ENCODE measurements at regions not wholly inside any gene's neighbourhood (a gene's known extent, or its start where the extent isn't known, plus 50 kb on each side); places are given as distances from the start of the nearest gene placed in this dataset.

DNA sequence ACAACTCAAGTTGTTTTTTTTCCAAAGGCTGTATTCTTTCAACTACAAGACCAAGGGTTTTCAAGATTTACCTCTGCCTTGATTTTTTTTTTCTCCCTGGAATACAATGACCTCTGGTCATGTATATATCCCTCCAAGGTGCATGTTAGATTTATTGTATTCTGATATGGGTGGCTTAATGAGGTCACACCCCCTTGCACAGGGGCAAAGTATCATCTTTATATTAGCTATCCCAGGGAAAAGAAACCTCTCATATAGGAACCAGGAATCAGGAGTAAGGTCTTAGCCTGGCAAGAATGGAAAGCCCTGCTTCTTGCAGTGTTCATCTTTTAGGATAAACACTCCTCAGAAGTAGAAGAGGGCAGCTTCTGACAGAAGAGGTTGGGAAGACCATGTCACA lies 516.9 kb upstream of the TENM4 start:
- Histone ChIP-seq H3K36me3 (ENCODE audit: control insufficient read depth in 5 of 5, insufficient read depth in 5 of 5, low read length in 5 of 5) (no peaks in the 10 kb centered on the region), H3K9me3 (ENCODE audit: control insufficient read depth in 5 of 5, low read length in 5 of 5) (peaks cover 5 to 18% (median 14%) of the 10 kb centered on the region in 5 donors), H3K4me3 (ENCODE audit: low read depth in 1 of 5, low read length in 5 of 5) (no peak overlapping the region), H3K27me3 (ENCODE audit: control insufficient read depth in 5 of 5, insufficient read depth in 4 of 5, low read length in 5 of 5) (no peaks in the 10 kb centered on the region), H3K9ac (ENCODE audit: low read length in 5 of 5) (no peak overlapping the region), H3K27ac (ENCODE audit: low read depth, low read length) (no peak overlapping the region), H3K4me1 (ENCODE audit: control insufficient read depth in 5 of 5, insufficient read depth in 5 of 5, low read length in 5 of 5) (no peaks in the 10 kb centered on the region)

DNA sequence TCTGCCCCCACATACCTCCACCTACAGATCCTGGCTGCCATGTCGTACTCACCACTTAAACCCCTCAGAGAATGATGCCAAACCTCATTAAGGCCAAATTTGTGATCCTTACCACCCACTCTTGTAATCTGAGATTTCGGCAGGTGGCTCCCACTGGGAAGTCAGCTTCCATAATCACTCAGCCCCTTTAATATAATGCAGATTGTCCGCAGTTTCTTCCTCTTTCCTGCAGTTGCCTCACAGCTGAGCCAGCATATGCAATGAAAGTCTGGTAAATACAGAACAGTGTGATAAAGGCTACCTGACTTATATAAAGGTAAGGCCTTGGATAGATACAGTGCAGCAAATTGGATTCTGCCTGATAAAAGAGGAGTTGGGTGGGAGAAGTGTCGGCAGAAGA lies 515.2 kb upstream of the TENM4 start:
- no peak overlapping the region for H3K4me3 ChIP-seq (ENCODE audit: low read depth in 1 of 5, low read length in 5 of 5)
- H3K4me1 ChIP-seq (ENCODE audit: control insufficient read depth in 5 of 5, insufficient read depth in 5 of 5, low read length in 5 of 5) = no peaks in the 10 kb centered on the region
- H3K27me3 ChIP-seq (ENCODE audit: control insufficient read depth in 5 of 5, insufficient read depth in 4 of 5, low read length in 5 of 5) = no peaks in the 10 kb centered on the region
- no peak overlapping the region for H3K9ac ChIP-seq (ENCODE audit: low read length in 5 of 5)
- peaks cover 5 to 18% (median 12%) of the 10 kb centered on the region in 5 donors for H3K9me3 ChIP-seq (ENCODE audit: control insufficient read depth in 5 of 5, low read length in 5 of 5)
- no peak overlapping the region for H3K27ac ChIP-seq (ENCODE audit: low read depth, low read length)
- no peaks in the 10 kb centered on the region for H3K36me3 ChIP-seq (ENCODE audit: control insufficient read depth in 5 of 5, insufficient read depth in 5 of 5, low read length in 5 of 5)

DNA sequence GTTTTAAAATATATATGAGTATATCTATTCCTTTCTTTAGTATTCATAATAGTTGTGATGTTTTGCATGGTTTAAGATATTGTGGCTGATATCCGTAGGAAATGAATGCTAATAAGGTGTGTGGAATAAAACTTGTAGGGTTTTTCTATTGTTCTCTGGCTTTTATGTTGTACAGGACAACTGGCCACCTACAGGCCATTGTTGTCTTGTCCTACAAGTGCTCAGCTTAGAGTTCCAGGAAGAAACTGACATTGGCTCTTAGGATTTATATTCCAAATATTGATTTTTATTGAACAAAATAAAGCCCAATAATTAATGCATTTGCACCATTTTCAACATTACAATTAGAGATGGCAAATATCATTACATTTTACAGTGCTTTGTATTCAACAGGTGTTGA lies 512.8 kb upstream of the TENM4 start:
- Histone ChIP-seq H3K4me3 (ENCODE audit: low read depth in 1 of 5, low read length in 5 of 5) (no peak overlapping the region), H3K36me3 (ENCODE audit: control insufficient read depth in 5 of 5, insufficient read depth in 5 of 5, low read length in 5 of 5) (no peaks in the 10 kb centered on the region), H3K27ac (ENCODE audit: low read depth, low read length) (no peak overlapping the region), H3K9me3 (ENCODE audit: control insufficient read depth in 5 of 5, low read length in 5 of 5) (peaks cover 0 to 4% (median 2%) of the 10 kb centered on the region in 5 donors), H3K27me3 (ENCODE audit: control insufficient read depth in 5 of 5, insufficient read depth in 4 of 5, low read length in 5 of 5) (no peaks in the 10 kb centered on the region), H3K9ac (ENCODE audit: low read length in 5 of 5) (no peak overlapping the region), H3K4me1 (ENCODE audit: control insufficient read depth in 5 of 5, insufficient read depth in 5 of 5, low read length in 5 of 5) (no peaks in the 10 kb centered on the region)

DNA sequence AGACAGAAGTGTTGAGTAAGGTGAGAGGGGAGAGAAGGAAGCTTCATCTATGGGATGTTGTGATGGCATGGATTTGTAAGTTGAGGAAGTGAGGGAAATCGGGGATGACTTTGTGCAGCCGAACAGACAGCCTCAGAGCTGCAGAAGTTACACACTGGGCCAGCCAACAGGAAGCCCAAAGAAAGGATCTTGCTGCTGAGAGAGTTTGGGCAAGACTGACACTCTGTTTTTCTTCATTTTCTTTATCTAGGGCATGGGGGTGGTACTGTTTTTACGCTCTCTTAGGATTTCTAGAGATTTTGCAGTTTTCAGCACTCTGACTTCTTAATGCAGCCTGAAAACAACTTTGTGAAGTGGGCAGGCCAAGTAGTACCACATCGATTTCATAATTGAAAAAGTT lies 509.9 kb upstream of the TENM4 start:
- no peaks in the 10 kb centered on the region for H3K36me3 ChIP-seq (ENCODE audit: control insufficient read depth in 5 of 5, insufficient read depth in 5 of 5, low read length in 5 of 5)
- no peak overlapping the region for H3K4me3 ChIP-seq (ENCODE audit: low read depth in 1 of 5, low read length in 5 of 5)
- no peaks in the 10 kb centered on the region for H3K4me1 ChIP-seq (ENCODE audit: control insufficient read depth in 5 of 5, insufficient read depth in 5 of 5, low read length in 5 of 5)
- H3K9ac ChIP-seq (ENCODE audit: low read length in 5 of 5) = no peak overlapping the region
- no peaks in the 10 kb centered on the region for H3K27me3 ChIP-seq (ENCODE audit: control insufficient read depth in 5 of 5, insufficient read depth in 4 of 5, low read length in 5 of 5)
- no peak overlapping the region for H3K27ac ChIP-seq (ENCODE audit: low read depth, low read length)
- no peaks in the 10 kb centered on the region for H3K9me3 ChIP-seq (ENCODE audit: control insufficient read depth in 5 of 5, low read length in 5 of 5)

DNA sequence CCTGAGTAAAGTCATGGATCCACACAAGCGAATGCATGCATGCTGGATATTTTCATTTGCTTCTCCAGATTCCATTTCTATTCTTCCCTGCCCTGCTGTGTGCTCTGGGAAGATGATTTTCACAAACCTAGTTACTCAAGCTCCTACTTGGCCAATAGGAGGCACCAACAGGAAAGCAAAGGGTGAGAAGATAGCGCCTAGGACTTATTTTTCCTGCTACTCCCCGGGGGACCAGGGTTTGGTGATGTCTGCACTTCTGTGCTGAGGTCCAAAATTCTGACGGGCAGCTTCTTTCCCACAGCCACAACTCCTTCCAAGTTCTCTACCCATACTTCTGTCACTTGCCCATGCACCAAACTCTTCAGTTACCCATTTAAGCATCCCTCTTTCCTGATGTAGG lies 509.3 kb upstream of the TENM4 start:
- Histone ChIP-seq H3K9ac (ENCODE audit: low read length in 5 of 5) (no peak overlapping the region), H3K9me3 (ENCODE audit: control insufficient read depth in 5 of 5, low read length in 5 of 5) (no peaks in the 10 kb centered on the region), H3K36me3 (ENCODE audit: control insufficient read depth in 5 of 5, insufficient read depth in 5 of 5, low read length in 5 of 5) (no peaks in the 10 kb centered on the region), H3K4me1 (ENCODE audit: control insufficient read depth in 5 of 5, insufficient read depth in 5 of 5, low read length in 5 of 5) (no peaks in the 10 kb centered on the region), H3K27ac (ENCODE audit: low read depth, low read length) (no peak overlapping the region), H3K27me3 (ENCODE audit: control insufficient read depth in 5 of 5, insufficient read depth in 4 of 5, low read length in 5 of 5) (no peaks in the 10 kb centered on the region), H3K4me3 (ENCODE audit: low read depth in 1 of 5, low read length in 5 of 5) (no peak overlapping the region)

DNA sequence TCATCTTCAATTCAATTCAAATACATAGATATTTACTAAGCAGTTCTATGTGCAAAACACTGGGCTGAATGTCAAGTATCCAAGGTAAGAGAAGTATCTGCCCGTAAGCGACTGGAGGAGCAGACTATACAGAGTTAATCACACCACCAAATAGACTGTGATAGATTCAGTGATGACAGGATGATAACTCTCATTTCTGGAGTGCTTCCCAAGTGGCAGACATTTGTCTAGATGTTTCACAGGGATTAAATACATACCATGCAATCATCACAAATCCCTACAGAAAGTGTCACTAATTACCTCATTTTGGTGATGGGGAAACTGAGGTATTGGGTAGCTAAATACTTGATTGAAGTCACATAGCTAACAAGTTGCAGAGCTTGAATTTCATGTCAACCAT lies 508.7 kb upstream of the TENM4 start:
- Histone ChIP-seq H3K36me3 (ENCODE audit: control insufficient read depth in 5 of 5, insufficient read depth in 5 of 5, low read length in 5 of 5) (no peaks in the 10 kb centered on the region), H3K27me3 (ENCODE audit: control insufficient read depth in 5 of 5, insufficient read depth in 4 of 5, low read length in 5 of 5) (no peaks in the 10 kb centered on the region), H3K9me3 (ENCODE audit: control insufficient read depth in 5 of 5, low read length in 5 of 5) (no peaks in the 10 kb centered on the region), H3K27ac (ENCODE audit: low read depth, low read length) (no peak overlapping the region), H3K4me1 (ENCODE audit: control insufficient read depth in 5 of 5, insufficient read depth in 5 of 5, low read length in 5 of 5) (no peaks in the 10 kb centered on the region), H3K4me3 (ENCODE audit: low read depth in 1 of 5, low read length in 5 of 5) (no peak overlapping the region), H3K9ac (ENCODE audit: low read length in 5 of 5) (no peak overlapping the region)

DNA sequence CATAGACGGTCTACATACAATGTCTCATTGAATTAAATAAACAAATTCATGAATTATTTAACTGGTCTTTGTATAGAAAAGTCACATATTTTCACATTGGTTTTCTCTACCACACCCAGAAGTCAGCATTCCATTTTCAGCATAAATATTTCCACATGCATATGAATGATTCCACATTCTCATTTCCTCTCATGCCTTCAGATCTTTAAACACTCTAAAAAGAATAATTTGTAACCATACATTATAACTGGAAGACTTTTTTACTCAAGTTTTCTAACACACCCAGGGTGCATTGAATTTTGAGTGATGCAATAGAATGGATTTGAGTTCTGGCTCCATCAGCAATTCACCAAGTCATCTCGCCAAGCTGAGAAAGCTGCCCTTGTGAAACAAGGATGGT lies 501.8 kb upstream of the TENM4 start:
- no peak overlapping the region for H3K9ac ChIP-seq (ENCODE audit: low read length in 5 of 5)
- H3K9me3 ChIP-seq (ENCODE audit: control insufficient read depth in 5 of 5, low read length in 5 of 5) = no peaks in the 10 kb centered on the region

DNA sequence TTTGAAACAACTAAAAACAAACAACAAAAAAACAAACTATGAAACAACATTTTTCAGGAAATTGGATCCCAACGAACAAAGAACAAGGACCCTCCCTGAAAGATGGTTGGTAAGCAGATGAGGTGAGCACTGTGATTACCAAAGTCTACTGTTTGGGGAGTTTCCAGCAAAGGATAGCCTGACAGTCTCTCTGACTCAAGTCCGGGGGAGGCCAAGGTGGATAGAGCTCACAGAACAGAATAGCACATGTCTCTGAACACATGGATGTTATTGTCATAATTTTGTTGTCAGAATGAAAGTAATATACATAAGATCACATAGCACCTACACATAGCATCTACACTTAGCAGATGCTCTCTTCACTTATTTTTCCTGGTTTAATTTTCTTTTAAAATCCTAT lies 501.3 kb upstream of the TENM4 start:
- Histone ChIP-seq H3K27ac (ENCODE audit: low read depth, low read length) (no peak overlapping the region), H3K9ac (ENCODE audit: low read length in 5 of 5) (no peak overlapping the region), H3K4me3 (ENCODE audit: low read depth in 1 of 5, low read length in 5 of 5) (no peak overlapping the region), H3K36me3 (ENCODE audit: control insufficient read depth in 5 of 5, insufficient read depth in 5 of 5, low read length in 5 of 5) (no peaks in the 10 kb centered on the region), H3K27me3 (ENCODE audit: control insufficient read depth in 5 of 5, insufficient read depth in 4 of 5, low read length in 5 of 5) (no peaks in the 10 kb centered on the region), H3K9me3 (ENCODE audit: control insufficient read depth in 5 of 5, low read length in 5 of 5) (no peaks in the 10 kb centered on the region), H3K4me1 (ENCODE audit: control insufficient read depth in 5 of 5, insufficient read depth in 5 of 5, low read length in 5 of 5) (no peaks in the 10 kb centered on the region)

More for the DNA sequence above, 501.8 kb upstream of the TENM4 start:
- H3K4me3 ChIP-seq (ENCODE audit: low read depth in 1 of 5, low read length in 5 of 5) = no peak overlapping the region
- H3K4me1 ChIP-seq (ENCODE audit: control insufficient read depth in 5 of 5, insufficient read depth in 5 of 5, low read length in 5 of 5) = no peaks in the 10 kb centered on the region
- H3K27ac ChIP-seq (ENCODE audit: low read depth, low read length) = no peak overlapping the region
- H3K27me3 ChIP-seq (ENCODE audit: control insufficient read depth in 5 of 5, insufficient read depth in 4 of 5, low read length in 5 of 5) = no peaks in the 10 kb centered on the region
- H3K36me3 ChIP-seq (ENCODE audit: control insufficient read depth in 5 of 5, insufficient read depth in 5 of 5, low read length in 5 of 5) = no peaks in the 10 kb centered on the region

DNA sequence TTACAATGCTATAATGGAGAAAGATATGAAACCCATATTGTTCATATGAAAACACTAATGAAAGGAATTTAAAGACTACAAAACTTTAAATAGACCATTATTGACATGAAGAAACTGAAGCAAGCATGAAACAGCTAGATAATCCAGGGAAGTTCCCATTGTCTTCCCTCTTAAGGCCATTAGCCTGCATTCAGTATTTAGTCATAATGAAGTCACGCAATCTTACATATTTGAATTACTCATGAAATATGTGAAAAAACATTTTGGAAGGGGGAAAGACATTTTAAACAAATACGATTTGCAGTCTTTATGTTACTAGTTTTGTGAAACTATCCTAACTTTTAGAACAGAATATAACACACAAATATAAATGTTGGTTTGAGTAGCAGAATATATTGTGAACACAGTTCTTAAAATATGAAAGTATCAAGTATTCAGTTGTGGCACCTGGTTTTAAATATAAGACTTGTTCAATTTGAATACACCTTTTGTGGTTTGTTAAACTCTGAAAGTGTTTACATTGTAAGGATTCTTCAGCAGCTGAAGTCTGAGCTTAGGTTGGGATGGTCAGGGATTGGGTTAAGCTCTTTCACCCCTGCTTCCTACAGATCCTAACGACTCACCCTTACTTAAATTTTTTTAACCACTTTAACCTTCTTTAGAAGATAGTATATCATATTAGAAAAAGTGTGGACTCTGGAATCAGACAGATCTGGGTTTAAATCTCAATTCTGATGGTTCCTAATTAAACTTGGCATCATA lies 500.3 kb upstream of the TENM4 start:
- H3K9me3 ChIP-seq (ENCODE audit: control insufficient read depth in 5 of 5, low read length in 5 of 5) = no peaks in the 10 kb centered on the region
- H3K4me1 ChIP-seq (ENCODE audit: control insufficient read depth in 5 of 5, insufficient read depth in 5 of 5, low read length in 5 of 5) = no peaks in the 10 kb centered on the region
- H3K27ac ChIP-seq (ENCODE audit: low read depth, low read length) = no peak overlapping the region
- H3K36me3 ChIP-seq (ENCODE audit: control insufficient read depth in 5 of 5, insufficient read depth in 5 of 5, low read length in 5 of 5) = no peaks in the 10 kb centered on the region
- H3K9ac ChIP-seq (ENCODE audit: low read length in 5 of 5) = no peak overlapping the region
- H3K4me3 ChIP-seq (ENCODE audit: low read depth in 1 of 5, low read length in 5 of 5) = no peak overlapping the region
- no peaks in the 10 kb centered on the region for H3K27me3 ChIP-seq (ENCODE audit: control insufficient read depth in 5 of 5, insufficient read depth in 4 of 5, low read length in 5 of 5)

DNA sequence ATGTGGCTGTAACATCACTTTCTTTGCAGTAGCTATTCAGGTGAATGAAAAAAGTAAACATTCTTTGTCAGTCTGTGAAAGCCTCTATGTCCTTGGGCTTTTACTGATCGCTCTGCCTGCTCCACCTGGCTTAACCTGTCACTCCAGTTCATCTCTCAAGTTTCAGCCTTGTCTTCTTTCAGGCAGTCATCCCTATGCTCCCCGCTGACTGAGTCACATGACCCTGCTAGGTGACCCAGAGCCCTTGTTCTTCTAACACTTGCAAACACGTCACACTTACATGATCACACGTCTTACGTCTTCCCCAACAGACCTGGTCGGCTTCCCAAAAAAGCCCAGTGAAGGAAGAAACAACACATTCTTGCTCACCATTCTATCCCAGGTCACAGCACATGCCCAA lies 499.3 kb upstream of the TENM4 start:
- Histone ChIP-seq H3K27me3 (ENCODE audit: control insufficient read depth in 5 of 5, insufficient read depth in 4 of 5, low read length in 5 of 5) (no peaks in the 10 kb centered on the region), H3K27ac (ENCODE audit: low read depth, low read length) (no peak overlapping the region)

More for the DNA sequence above, 499.3 kb upstream of the TENM4 start:
- Histone ChIP-seq H3K9ac (ENCODE audit: low read length in 5 of 5) (no peak overlapping the region), H3K4me3 (ENCODE audit: low read depth in 1 of 5, low read length in 5 of 5) (no peak overlapping the region), H3K36me3 (ENCODE audit: control insufficient read depth in 5 of 5, insufficient read depth in 5 of 5, low read length in 5 of 5) (no peaks in the 10 kb centered on the region), H3K4me1 (ENCODE audit: control insufficient read depth in 5 of 5, insufficient read depth in 5 of 5, low read length in 5 of 5) (no peaks in the 10 kb centered on the region), H3K9me3 (ENCODE audit: control insufficient read depth in 5 of 5, low read length in 5 of 5) (no peaks in the 10 kb centered on the region)

Measured in subcutaneous abdominal adipose tissue (tissue), 5 donors.